Panc1 (cell line): ENCODE measurements at regions not wholly inside any gene's neighbourhood (a gene's known extent, or its start where the extent isn't known, plus 50 kb on each side); places are given as distances from the start of the nearest gene placed in this dataset.

Source experiments
- POLR2AphosphoS5 ChIP-seq: IDR thresholded peaks from 2 replicates; pipeline ENCODE4 v1.6.1; 2012; ENCODE audit warnings: mild to moderate bottlenecking, low read depth, low read length, moderate library complexity
- TF ChIP-seq, protein P1 (sequence below): fragments of 450-650 bp; IDR thresholded peaks from 2 replicates; pipeline ENCODE4 v1.5.1; 2017; ENCODE audit warnings: mild to moderate bottlenecking

DNA sequence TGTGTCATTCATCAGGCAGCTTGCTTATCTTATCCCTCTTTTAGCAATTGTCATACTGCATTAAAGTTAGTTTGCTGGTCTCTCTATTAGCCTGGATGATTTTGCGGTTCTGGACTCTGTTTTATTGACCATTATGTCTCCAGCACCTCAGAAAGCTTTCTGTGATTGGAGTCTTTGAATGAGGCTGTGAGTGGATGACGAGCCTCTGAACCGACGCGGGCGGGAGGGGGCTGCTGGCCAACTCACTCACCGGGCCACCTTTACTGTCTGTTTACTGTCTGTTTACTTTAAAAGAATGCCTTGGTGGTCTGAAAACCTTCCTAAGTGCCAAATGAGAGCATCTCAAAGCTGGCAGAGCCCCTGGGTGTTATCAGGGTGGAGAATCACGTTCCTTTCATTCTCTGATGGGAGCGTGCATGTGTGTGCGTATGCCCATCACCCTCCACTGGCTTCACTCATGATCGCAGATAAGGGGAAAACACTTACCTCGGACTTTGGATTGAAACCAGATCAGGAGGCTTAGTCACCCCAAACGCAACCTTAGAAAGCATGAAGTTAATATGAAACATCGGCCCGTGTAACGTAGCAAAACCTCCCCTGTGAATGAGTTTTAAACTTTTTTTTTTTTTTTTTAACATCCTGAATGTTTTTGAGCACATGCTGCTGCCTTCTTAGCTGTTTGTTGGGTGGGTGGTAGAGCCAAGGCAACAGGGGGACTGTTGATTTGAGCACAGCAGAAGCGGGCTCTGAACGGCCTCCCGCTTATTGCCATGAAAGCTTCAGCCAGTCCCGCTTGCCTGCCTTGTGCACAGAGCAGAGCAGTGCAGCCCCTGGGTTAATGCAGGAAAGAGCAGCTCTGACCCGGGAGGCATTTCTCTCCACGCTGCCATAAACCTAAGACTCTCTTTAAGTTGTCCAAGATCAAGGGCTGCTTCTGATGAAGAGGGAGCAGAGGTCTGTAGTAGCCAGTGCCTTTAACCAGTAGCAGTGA is 173.6 kb downstream of the GADD45G start:
- TF ChIP-seq, protein P1, sequence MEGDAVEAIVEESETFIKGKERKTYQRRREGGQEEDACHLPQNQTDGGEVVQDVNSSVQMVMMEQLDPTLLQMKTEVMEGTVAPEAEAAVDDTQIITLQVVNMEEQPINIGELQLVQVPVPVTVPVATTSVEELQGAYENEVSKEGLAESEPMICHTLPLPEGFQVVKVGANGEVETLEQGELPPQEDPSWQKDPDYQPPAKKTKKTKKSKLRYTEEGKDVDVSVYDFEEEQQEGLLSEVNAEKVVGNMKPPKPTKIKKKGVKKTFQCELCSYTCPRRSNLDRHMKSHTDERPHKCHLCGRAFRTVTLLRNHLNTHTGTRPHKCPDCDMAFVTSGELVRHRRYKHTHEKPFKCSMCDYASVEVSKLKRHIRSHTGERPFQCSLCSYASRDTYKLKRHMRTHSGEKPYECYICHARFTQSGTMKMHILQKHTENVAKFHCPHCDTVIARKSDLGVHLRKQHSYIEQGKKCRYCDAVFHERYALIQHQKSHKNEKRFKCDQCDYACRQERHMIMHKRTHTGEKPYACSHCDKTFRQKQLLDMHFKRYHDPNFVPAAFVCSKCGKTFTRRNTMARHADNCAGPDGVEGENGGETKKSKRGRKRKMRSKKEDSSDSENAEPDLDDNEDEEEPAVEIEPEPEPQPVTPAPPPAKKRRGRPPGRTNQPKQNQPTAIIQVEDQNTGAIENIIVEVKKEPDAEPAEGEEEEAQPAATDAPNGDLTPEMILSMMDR = no peak
- TF ChIP-seq POLR2AphosphoS5 = no peak
